HT1080 (cell line): ENCODE measurements at regions not wholly inside any gene's neighbourhood (a gene's known extent, or its start where the extent isn't known, plus 50 kb on each side); places are given as distances from the start of the nearest gene placed in this dataset.
A peak's percentile ranks its signal among the peaks of the same experiment; 100 is the strongest.

Experiments used
- DNase-seq: peaks from one replicate; pipeline ENCODE4 v3.0.0-alpha.2; 2015; ENCODE audit warnings: low read depth

DNA sequence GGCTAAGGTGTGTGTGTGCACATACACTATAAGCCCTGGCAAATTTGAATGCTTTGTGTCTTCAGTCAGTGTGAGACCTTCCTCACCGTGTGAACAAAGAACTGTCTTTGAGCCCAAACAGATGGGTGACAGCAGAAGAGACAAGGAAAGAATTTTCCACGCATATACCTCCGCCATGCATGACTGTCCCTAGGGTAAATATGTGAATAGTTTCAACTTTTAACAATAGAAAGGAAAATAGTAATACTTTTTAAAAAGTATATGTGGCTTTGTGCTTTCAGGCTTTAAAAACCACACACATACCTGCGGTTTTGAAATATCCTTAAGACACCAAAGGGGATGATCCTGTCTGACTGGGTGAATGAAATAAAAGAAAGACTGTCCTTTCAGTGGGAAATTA, 438.6 kb upstream of the MPDZ start:
- peak; percentile 83 for DNase-seq

DNA sequence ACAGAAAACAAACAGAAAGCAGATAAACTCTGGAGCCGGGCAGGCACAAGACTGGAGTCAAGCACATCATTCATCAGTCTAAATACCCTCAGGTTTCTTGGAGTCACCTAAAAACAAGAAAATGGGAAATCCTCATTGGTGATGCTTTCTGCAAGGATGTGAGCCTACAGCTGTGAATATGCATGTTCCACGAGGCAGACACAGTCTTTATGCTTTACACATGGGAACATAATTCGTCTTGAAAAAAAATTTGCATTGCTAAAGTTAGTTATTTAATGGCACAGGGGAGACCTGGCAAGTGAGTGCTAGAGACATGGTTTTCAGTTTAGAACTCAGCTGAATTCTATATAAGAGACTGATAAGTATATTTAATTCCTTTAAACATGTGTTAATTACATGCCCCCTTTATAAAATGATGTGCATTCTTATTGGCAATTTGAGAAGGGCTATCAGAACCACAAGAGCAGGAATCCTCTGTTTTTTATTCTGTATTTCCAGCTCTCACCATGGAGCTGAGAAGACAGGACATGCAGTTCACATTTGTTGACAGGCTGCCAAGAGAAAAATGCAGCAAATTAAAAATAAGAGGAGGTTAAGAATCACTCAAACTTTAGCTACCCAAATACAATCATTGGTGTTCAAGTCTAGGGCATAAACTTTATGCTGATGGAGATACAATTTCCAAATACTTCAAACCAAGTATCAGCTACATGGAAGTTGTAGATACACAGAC, 438.0 kb upstream of the MPDZ start:
- peak; percentile 44 for DNase-seq

DNA sequence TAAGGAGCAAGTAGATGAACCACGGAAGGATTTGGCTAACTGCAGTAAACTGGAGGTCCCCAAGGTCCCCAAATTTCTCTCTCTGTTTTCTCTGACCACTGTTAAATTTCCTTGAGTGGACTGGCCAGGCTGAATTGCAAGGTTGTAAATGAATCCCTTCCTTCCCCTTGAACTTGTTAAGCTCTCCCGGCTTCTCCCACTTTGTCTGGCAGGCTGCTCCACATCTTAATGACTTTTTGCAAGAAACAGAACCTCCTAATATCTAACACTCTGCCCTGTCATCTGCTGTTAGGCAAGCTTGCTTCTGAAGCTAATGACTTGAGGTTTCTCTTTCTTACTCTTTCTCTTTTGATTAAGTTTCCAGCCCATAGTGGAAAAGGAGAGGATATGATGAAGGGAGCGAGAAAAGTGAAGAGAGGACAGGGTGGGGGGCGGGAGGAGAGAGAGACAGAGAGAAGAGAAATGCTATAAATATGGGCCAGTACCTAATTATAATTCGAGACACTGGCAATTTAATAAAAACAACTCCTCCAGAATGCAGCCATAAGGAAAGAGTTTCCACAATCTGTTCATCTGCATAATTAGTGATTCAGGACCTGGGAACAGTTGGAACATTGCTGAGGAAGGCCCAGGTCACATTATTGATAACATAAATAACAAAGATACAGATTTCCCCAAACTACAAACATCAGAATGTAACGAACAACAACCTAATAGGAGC, 437.3 kb upstream of the MPDZ start:
- DNase-seq: no peak

DNA sequence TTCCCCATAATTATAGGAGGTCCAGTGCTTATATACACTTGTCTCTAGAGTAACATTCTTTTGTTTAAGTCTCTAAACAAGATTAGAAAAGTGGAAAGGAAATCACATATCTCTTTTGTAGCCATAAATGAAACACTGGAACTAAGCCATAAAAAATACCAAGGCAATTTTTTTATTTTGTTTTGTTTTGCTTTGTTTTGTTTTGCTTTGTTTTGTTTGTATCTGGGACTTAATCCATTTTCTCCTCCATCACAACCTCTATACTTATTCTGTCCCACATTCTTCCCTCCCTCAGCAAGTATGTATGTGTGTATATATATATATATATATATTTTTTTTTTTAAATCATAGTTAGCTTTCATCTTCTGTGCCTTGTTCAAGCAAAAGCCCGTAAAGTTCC, 436.6 kb upstream of the MPDZ start:
- no peak for DNase-seq

DNA sequence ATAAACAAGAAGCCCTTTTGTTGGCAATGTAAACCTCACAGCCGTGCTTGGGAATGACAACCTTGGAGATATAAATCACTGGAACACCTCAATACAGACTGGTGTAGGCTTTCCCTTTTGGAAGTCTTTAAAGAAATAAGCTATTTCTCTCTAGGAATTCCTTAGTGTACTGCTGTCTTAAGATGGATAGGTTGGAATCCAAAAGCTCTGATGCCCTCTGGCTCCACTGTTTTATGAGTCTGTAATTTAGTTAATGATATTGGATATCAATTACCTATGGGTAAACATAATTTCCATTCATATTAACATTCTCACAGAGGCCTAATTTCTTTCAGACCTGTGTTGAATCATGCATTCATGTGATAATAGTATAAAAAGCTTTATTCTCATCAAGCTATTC, 435.9 kb upstream of the MPDZ start:
- DNase-seq: no peak

DNA sequence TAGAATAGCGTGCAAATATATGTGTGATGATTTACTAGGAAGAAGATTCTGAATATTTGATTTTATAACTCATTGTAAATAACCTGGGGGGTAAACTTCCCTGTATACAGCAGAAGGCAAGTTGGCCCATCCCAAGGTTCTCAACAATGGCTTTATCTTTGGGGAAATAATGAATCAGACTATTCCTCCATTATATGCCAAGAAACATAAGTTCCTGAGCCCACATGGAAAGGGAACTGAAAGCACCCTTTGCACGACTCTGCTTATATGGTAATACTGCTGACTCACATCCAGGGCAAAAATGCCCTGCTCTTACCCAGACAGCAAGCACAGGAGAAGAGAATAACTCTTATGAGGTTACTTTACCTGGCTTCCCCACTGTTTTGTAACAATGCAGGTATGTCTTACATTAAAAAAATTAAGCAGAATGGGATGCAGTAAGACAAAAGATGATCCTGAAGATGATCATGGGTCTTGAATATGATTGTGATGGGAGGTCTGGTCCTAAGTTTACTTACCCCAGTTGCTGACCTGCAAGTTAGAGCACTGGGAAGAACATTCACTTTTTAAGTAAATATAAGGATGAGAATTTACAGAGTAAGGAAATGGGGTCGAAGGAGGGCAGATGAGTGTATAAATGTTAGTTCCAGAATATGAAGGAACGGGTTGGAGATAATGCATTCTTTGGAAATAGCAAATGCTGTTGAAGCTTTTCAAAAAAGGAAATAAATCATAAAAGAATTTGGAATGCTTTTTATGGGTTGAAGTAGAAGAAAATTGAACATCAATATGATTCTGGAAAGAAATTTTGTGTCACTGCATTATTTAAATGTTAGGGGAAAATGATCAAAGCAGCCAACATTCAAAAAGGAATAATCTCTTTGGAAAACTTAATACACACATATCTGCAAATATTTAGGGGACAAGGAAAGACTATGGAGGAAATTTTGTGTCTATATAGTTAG, 428.4 kb upstream of the MPDZ start:
- DNase-seq: peak; percentile 63

DNA sequence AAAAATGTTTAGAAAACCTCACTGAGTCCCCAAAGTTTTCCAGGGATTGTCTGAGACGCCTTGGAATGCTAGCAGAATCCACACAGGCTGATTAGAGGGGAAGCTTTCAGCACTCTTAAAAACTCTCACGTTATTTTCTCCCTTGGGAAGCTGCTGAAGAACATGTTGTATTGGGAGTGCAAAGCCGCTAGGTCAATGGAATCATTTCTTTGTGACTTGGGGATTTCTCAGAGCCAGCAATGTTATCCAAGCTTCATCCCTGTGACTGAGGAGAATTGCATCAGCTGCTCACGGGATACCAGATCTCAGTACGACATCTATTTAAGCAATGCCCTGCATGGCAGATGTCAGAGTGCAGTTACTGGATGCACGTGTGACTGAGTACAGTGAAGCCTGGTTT, 426.4 kb upstream of the MPDZ start:
- DNase-seq: no peak

DNA sequence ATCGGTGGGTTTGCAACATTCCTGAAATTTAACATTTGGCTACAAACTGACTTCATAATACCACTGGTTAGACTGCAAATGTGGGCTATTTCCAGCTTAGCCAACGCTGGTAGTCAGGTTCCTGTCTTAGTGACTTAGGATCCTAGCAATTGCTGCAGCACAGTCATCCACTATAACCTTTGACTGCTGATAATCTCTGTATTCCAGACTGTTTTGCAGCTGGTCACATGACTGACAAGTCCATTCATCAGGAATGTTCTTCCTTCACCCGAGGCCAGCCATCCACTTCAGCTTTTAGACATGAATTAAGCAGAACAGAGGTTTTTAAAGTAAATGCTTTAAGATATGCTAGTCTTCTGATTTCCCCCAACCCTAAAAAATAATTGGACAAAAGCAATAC, 425.9 kb upstream of the MPDZ start:
- no peak for DNase-seq

DNA sequence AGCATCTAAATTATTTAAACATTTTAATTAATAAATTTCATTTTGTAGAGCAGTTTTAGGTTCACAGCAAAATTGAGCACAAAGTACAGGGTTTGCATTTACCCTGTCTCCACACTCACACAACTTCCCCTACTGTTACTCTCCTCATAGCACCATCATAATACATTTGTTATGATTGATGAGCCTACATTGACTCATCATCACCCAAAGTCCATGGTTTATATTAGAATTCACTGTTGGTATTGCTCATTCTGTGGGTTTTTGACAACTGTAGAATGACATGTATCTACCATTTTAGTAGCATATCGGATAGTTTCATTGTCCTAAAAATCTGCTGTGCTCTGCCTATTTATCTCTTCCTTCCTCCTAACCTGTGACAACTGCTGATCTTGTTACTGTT, 411.1 kb upstream of the MPDZ start:
- DNase-seq: peak; percentile 63

- DNase-seq: no peak
Measured at GRCh38 chr9:13689925-13690324, 410.4 kb upstream of the MPDZ start.

DNA sequence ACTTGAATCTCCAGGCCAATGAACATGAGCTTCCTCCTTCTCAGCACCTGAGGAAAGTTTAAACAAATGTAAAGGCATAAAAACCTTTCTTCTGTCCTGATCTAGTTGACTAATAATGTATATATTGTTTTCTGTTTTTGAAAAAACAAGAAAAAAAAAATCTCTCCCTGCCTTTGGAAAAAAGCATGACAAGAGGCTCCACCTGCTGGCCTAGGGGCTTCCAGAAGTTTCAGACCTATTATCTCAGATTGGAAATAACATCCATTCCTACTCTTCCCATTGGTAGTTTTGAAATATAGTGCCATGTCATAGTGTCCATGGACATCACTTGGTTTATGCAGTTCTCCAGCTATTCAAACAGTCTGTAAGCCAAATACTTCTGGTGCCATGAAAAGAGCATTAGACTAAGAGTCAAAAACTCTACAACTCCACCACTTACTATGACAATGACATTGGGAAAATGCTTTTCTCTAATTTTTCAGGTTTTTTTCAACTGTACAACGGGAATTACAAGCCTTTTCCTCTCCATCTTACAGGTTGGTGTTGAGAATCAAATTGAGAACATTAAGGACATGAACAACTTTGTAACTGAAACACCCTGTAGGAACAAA, 409.6 kb upstream of the MPDZ start:
- DNase-seq: peak; percentile 4

DNA sequence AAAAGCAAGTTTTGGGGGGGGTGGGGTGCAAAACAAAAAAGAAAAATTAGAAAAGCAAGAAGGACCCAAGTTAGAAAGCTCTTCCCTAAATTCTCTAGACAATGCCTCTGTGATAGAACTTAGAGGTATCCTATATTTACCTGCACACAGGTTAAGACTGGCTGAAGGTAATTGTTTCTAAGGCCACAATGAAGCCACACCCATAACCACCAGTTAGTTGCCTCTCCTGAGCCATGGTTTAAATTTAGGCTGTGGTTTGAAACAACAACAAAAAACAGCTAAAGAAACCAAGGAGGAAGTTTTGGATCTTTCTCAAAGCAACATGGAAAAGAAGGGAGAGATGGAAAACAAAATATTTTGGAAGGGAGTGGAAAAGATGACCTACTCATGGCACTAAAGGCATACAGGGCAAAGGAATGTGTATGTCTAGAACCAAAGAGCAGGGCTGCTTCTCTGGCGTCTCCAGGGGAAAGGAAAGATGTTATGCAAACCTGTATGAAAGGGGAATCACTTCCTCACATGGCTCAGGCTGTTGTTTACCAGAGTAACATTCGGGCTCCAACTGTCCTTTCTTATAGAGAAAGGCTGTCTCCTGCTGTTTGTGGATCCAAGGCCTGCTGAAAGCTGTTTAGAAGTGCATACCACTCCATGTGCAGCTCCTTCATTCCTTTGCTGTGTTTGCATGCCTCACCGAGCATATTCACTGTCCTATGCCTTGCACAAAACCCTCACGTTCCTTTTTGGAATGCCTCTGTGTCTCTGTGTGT, 408.9 kb upstream of the MPDZ start:
- DNase-seq: no peak

GRCh38 chr9:13684656-13685055, 405.2 kb upstream of the MPDZ start:
- no peak for DNase-seq

- no peak for DNase-seq
Measured at GRCh38 chr9:13677801-13678200, 398.3 kb upstream of the MPDZ start.

DNA sequence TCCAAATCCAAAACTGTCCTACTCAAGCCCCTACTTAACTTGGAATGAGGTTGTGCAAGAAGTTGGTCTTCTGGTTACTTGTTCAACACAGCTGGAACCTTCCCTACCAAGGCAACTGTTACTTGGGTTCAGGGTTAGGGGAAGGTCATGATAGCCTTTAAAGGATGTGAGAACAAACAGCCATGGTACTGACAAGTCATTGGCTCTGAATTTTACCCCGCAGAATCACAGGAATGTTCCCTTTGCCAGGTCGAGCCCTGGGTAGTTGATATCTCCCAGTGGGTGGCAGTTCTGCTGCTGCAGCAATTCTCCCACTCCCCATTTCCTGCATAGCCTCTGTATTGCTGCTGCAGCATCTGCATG, 396.1 kb upstream of the MPDZ start:
- DNase-seq: no peak

GRCh38 chr9:13674926-13675637, 395.6 kb upstream of the MPDZ start:
- peak; percentile 66 for DNase-seq

DNA sequence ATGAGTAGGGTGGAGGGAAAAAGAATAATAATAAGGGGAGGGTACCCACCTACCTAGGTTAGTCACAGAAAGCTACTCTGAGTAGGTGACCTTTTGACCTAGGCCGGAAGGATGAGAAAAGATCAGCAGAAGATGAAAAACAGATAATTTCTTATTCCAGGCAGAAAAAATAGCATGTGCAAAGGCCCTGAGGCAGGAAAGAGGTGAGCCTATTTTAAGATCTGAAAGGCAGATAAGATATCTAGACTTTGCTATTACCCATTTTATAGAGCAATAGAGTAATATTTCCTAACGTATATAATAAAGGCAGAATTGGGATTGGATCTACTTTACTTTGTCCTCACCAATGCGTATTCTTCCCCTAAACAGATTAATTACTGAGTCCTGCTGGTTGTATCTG, 393.9 kb upstream of the MPDZ start:
- DNase-seq: no peak

- DNase-seq: peak; percentile 73
Measured at GRCh38 chr9:13665418-13666066, 386.1 kb upstream of the MPDZ start.

DNA sequence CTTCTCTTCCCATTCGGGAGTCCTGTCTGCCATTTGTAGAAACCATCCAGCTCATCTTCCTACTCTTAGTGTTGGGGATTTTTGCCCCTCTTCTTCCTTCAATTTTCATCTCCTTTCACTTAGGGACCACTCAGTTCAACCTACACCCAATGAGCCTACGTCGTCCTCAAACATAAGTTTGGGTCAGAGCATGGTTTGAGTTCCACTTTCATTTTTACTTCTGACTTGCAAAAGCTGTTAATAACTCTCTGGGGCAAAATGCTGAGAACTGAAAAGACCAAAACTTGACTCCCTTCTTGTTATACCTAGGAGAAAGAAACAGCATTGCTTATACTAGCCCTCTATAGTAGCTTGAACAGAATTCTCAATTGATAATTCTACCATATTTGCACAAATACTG, 381.5 kb upstream of the MPDZ start:
- no peak for DNase-seq
